SU-DHL-6 (cell line): ENCODE measurements at regions not wholly inside any gene's neighbourhood (a gene's known extent, or its start where the extent isn't known, plus 50 kb on each side); places are given as distances from the start of the nearest gene placed in this dataset.

Experiments
- H2AFZ ChIP-seq: fragments of 200-600 bp; sonication (generic); 2 replicates; pipeline ENCODE4 v1.6.1; 2014; ENCODE audit warnings: low read depth, mild to moderate bottlenecking, moderate library complexity, mixed read lengths, antibody characterized with exemption, low read length; ENCODE audit not compliant: severe bottlenecking
- H3F3A ChIP-seq: fragments of 200-600 bp; shearing (Covaris generic); 2 replicates; pipeline ENCODE4 v1.6.0; 2016; ENCODE audit warnings: antibody characterized with exemption, mild to moderate bottlenecking; ENCODE audit not compliant: insufficient read depth
- H3K27ac ChIP-seq: fragments of 200-600 bp; sonication (generic); 2 replicates; pipeline ENCODE4 v1.5.1; 2016; ENCODE audit warnings: low read depth, mild to moderate bottlenecking, low read length, moderate library complexity, mixed read lengths
- H3K27me3 ChIP-seq: fragments of 200-600 bp; sonication (generic), shearing (Covaris generic); 2 replicates; pipeline ENCODE4 v1.6.0; 2014; ENCODE audit warnings: mild to moderate bottlenecking, low read length
- H3K36me3 ChIP-seq: fragments of 200-600 bp; sonication (generic); 2 replicates; pipeline ENCODE4 v1.6.1; 2014; ENCODE audit warnings: mild to moderate bottlenecking, low read length, mixed read lengths
- H3K4me2 ChIP-seq: fragments of 300-600, 200-600 bp; shearing (Covaris generic), sonication (generic); 2 replicates; pipeline ENCODE4 v1.6.0; 2014; ENCODE audit warnings: low read length, low read depth, mild to moderate bottlenecking; ENCODE audit not compliant: poor library complexity, severe bottlenecking
- H3K4me3 ChIP-seq: fragments of 200-600 bp; sonication (generic); 2 replicates; pipeline ENCODE4 v1.5.1; 2014; ENCODE audit warnings: antibody characterized with exemption, low read length, mild to moderate bottlenecking, mixed read lengths; ENCODE audit not compliant: insufficient read depth, poor library complexity, severe bottlenecking
- H3K79me2 ChIP-seq: fragments of 200-600 bp; sonication (generic); 2 replicates; pipeline ENCODE4 v1.6.1; 2014; ENCODE audit warnings: mild to moderate bottlenecking, low read length, moderate library complexity; ENCODE audit not compliant: insufficient read depth
- H3K9ac ChIP-seq: fragments of 200-600 bp; sonication (generic); 2 replicates; pipeline ENCODE4 v1.7.0; 2014; ENCODE audit warnings: mild to moderate bottlenecking, low read length
- H3K9me2 ChIP-seq: fragments of 200-600 bp; sonication (generic); replicated peaks from 2 replicates; pipeline ENCODE4 v1.6.1; 2014; ENCODE audit warnings: low read length; ENCODE audit not compliant: insufficient read depth
- H3K9me3 ChIP-seq: fragments of 200-600 bp; sonication (generic); 2 replicates; pipeline ENCODE4 v1.6.1; 2014; ENCODE audit warnings: low read length, mixed read lengths; ENCODE audit not compliant: insufficient read depth
- H4K20me1 ChIP-seq: fragments of 200-600 bp; sonication (generic); 2 replicates; pipeline ENCODE4 v1.6.1; 2014; ENCODE audit warnings: low read depth, mild to moderate bottlenecking, antibody characterized with exemption, low read length, moderate library complexity, mixed read lengths
- EZH2phosphoT487 ChIP-seq: fragments of 200-600 bp; sonication (generic), shearing (Covaris generic); conservative IDR thresholded peaks from 2 replicates; pipeline ENCODE4 v1.6.1; 2018; ENCODE audit warnings: mild to moderate bottlenecking, antibody characterized with exemption, low read length, moderate library complexity, mixed read lengths
- TF ChIP-seq, protein P1 (sequence below): fragments of 200-600 bp; sonication (generic); IDR thresholded peaks from one replicate; pipeline ENCODE4 v1.5.1; 2017; ENCODE audit warnings: antibody characterized with exemption, mild to moderate bottlenecking, low read length, moderate library complexity; ENCODE audit not compliant: insufficient read depth, poor library complexity, severe bottlenecking

DNA sequence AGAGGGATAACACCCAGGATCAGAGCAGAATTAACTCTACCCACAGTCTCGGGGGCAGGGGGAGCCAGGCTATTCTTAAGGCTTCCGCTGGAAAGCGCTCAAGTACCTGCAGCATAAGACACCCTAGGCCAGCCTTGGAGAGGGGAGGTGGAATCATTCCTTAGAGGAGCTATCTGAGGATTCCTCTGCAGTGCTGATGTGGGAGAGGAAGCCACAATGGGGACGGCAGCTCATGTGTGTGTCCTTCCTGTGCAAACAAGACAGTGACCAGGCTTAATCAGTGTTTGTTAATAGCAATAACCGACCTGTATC is 382.2 kb upstream of the CADM1 start:
- Histone ChIP-seq H3K36me3 (0 out of 2 replicates have a peak, but pooled peaks cover 6% of the 10 kb centered on the region), H3K27ac (no peak overlapping the region), H3K9ac (no peak overlapping the region), H3K27me3 (no peaks in the 10 kb centered on the region), H3K4me2 (no peak overlapping the region), H3F3A (no peaks in the 10 kb centered on the region), H3K9me3 (peaks cover 5% of the 10 kb centered on the region; the same call in 1 of the 2 replicates), H3K9me2 (no peaks in the 10 kb centered on the region), H4K20me1 (no peaks in the 10 kb centered on the region), H2AFZ (no peak overlapping the region), H3K4me3 (no peak overlapping the region), H3K79me2 (no peaks in the 10 kb centered on the region)
- TF ChIP-seq, protein P1, sequence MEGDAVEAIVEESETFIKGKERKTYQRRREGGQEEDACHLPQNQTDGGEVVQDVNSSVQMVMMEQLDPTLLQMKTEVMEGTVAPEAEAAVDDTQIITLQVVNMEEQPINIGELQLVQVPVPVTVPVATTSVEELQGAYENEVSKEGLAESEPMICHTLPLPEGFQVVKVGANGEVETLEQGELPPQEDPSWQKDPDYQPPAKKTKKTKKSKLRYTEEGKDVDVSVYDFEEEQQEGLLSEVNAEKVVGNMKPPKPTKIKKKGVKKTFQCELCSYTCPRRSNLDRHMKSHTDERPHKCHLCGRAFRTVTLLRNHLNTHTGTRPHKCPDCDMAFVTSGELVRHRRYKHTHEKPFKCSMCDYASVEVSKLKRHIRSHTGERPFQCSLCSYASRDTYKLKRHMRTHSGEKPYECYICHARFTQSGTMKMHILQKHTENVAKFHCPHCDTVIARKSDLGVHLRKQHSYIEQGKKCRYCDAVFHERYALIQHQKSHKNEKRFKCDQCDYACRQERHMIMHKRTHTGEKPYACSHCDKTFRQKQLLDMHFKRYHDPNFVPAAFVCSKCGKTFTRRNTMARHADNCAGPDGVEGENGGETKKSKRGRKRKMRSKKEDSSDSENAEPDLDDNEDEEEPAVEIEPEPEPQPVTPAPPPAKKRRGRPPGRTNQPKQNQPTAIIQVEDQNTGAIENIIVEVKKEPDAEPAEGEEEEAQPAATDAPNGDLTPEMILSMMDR = no peak
- TF ChIP-seq EZH2phosphoT487 = no peak

DNA sequence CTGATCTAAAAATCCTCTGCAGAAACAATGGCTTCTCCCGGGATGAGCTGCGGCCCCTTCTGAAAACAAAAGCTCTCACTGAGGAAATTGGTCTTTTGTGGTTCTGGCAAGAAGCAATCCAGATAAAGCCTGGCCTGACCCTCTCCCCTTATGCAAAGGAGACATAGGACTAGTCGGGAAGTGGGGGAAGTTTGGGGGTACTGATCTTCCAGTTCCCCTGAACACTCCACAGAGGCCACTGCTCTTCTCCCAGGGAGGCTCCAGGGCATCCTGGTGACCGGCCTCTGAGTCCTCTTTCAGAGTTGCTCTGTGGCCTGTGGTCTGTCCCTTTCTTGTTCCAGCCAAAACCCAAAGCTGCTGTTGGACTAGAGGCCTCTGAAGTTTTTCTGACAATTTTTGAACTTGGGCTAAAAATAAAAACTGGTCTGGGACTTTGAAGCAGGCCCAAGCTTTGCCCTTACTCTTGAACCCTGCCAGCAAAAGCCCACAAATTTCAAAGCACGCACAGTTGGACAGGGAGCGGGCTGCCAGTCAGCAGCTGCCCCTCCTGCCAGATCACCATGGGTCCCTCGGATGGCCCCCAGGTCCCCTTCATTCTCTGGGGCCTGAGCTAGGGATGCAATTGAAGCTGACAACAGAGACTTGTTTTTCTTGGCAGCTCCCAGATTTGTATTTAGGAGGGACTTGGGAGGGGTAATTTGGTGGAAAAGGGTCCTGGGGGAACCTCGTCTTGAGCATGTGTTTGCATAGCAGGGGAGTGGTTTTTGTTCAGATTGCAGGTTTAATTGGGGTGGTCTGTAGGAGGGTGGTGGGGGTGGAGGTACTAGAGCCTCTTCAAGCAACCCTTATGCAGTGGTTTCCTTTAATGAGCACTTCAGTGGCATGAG is 381.6 kb upstream of the CADM1 start:
- H3K9me2 ChIP-seq = no peaks in the 10 kb centered on the region
- H3K4me3 ChIP-seq = no peak overlapping the region
- H3K9ac ChIP-seq = no peak overlapping the region
- TF ChIP-seq, protein P1 = no peak
- TF ChIP-seq EZH2phosphoT487 = no peak
- no peak overlapping the region for H3K27ac ChIP-seq
- no peaks in the 10 kb centered on the region for H3F3A ChIP-seq
- H3K4me2 ChIP-seq = no peak overlapping the region
- peaks cover 5% of the 10 kb centered on the region; the same call in 1 of the 2 replicates for H3K9me3 ChIP-seq
- H3K79me2 ChIP-seq = no peaks in the 10 kb centered on the region
- H3K36me3 ChIP-seq = 0 out of 2 replicates have a peak, but pooled peaks cover 6% of the 10 kb centered on the region
- no peaks in the 10 kb centered on the region for H4K20me1 ChIP-seq
- no peaks in the 10 kb centered on the region for H3K27me3 ChIP-seq
- H2AFZ ChIP-seq = no peak overlapping the region

DNA sequence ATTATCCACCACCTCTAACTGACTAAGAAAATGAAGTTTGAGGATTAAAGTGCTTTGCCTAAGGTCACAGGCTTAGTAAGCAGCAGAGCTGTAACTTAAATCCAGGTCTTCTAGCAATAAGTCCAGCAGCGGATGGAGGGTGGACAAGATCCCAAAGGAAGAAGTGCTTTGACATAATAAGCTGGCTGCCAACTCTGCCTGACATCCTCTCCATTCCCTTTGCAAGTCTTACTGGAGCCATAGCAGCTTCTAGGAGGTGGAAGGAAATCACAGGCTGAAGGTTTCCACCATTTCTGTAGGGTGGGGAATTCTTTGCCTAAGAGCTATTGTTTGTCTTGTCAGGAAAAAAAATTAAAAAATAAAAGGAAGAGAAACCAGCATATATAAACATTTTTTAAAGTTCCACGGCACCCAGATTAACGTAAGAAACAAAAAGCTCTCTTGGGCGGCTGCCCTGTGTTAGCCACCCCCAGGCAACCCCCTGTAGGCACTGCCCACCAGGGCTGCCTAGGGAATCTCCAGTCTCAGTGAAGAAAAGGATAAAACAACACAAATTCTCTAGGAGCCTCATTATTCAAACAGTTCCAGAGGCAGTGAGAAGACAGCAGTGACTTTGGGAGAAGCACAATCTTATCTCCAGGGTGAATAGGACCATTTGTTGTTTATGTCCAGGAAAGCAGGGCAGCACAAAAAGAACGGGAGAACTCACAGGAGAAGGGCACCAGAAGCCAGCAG is 380.8 kb upstream of the CADM1 start:
- Histone ChIP-seq H3K27ac (no peak overlapping the region), H3F3A (no peaks in the 10 kb centered on the region), H3K9me3 (peaks cover 5% of the 10 kb centered on the region; the same call in 1 of the 2 replicates), H2AFZ (no peak overlapping the region), H3K9me2 (no peaks in the 10 kb centered on the region), H3K79me2 (no peaks in the 10 kb centered on the region), H3K36me3 (0 out of 2 replicates have a peak, but pooled peaks cover 6% of the 10 kb centered on the region), H3K4me3 (no peak overlapping the region), H4K20me1 (no peaks in the 10 kb centered on the region), H3K27me3 (no peaks in the 10 kb centered on the region), H3K4me2 (no peak overlapping the region), H3K9ac (no peak overlapping the region)
- TF ChIP-seq, protein P1 = no peak
- TF ChIP-seq EZH2phosphoT487 = no peak
